ENCODE measurements at regions not wholly inside any gene's neighbourhood (a gene's known extent, or its start where the extent isn't known, plus 50 kb on each side); places are given as distances from the start of the nearest gene placed in this dataset.

DNA sequence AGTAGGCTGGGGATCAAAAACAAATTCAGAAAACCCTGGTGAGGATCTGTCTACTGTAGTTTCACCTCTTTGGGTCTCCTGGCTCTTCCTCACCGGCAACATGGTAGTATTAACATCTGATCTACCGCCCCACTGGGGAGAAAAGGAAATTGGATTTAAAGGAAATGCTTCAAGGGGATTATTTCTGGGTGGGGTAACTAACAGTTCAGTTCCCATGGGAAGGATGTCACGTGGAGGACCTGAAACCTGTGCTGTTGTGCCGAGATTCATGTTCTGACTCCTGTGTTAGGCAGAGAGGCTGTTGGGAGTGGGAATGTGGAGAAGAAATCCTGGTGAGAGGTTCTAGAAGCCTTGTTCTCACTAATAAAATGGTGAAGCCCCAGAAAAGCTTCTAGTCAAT is 254.4 kb downstream of the BCOR start:
- peaks cover 3% of the 10 kb centered on the region for H3K27me3 ChIP-seq (ENCODE audit: control insufficient read depth, extremely low read depth, insufficient read depth, low read length)
- H3K9me3 ChIP-seq (ENCODE audit: control insufficient read depth, low read depth, low read length), result no peaks in the 10 kb centered on the region
- no peak overlapping the region for H2AFZ ChIP-seq (ENCODE audit: control insufficient read depth, low read length)
- H3K27ac ChIP-seq (ENCODE audit: control insufficient read depth, insufficient read depth, low read length), result no peak overlapping the region
- H3K4me1 ChIP-seq (ENCODE audit: control insufficient read depth, extremely low read depth, insufficient read depth, low read length), result no peaks in the 10 kb centered on the region
- no peak overlapping the region for H3K9ac ChIP-seq (ENCODE audit: control insufficient read depth, extremely low read depth, insufficient read depth, low read length)
- no peaks in the 10 kb centered on the region for H3K36me3 ChIP-seq (ENCODE audit: control insufficient read depth in 2 of 2, extremely low read depth in 1 of 2, insufficient read depth in 2 of 2, low read length in 2 of 2)
- no peak overlapping the region for H3K4me3 ChIP-seq (ENCODE audit: control insufficient read depth in 2 of 3, extremely low read depth in 1 of 3, insufficient read depth in 2 of 3, low read depth in 1 of 3, low read length in 3 of 3)
- dilution Hi-C loops (cut with MboI; ENCODE audit: extremely low pct_ligation_motif_present, low sequenced_read_pairs), result no loop called here
- no peaks in the 10 kb centered on the region for H3K79me2 ChIP-seq (ENCODE audit: control insufficient read depth, insufficient read depth, low read length)
- no peaks in the 10 kb centered on the region for H3K9me1 ChIP-seq (ENCODE audit: control insufficient read depth, extremely low read depth, insufficient read depth, low read length)
- TF ChIP-seq, protein P1, sequence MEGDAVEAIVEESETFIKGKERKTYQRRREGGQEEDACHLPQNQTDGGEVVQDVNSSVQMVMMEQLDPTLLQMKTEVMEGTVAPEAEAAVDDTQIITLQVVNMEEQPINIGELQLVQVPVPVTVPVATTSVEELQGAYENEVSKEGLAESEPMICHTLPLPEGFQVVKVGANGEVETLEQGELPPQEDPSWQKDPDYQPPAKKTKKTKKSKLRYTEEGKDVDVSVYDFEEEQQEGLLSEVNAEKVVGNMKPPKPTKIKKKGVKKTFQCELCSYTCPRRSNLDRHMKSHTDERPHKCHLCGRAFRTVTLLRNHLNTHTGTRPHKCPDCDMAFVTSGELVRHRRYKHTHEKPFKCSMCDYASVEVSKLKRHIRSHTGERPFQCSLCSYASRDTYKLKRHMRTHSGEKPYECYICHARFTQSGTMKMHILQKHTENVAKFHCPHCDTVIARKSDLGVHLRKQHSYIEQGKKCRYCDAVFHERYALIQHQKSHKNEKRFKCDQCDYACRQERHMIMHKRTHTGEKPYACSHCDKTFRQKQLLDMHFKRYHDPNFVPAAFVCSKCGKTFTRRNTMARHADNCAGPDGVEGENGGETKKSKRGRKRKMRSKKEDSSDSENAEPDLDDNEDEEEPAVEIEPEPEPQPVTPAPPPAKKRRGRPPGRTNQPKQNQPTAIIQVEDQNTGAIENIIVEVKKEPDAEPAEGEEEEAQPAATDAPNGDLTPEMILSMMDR (optimal IDR thresholded peaks at IDR 0.05 in 1 of 3, IDR thresholded peaks at IDR 0.05 in 1 of 3, conservative IDR thresholded peaks at IDR 0.05 in 1 of 3; ENCODE audit: extremely low read depth in 1 of 3, insufficient read depth in 2 of 3, low read length in 3 of 3), result no peak
- TF ChIP-seq EZH2 (IDR thresholded peaks at IDR 0.05; ENCODE audit: low read length), result no peak
- no peaks in the 10 kb centered on the region for H4K20me1 ChIP-seq (ENCODE audit: control insufficient read depth, extremely low read depth, insufficient read depth, low read length)
- FAIRE-seq, result no peak
- no peak for DNase-seq (ENCODE audit: low read depth, low spot score)
- H3K4me2 ChIP-seq (ENCODE audit: control insufficient read depth, extremely low read depth, insufficient read depth, low read depth, low read length), result no peak overlapping the region

DNA sequence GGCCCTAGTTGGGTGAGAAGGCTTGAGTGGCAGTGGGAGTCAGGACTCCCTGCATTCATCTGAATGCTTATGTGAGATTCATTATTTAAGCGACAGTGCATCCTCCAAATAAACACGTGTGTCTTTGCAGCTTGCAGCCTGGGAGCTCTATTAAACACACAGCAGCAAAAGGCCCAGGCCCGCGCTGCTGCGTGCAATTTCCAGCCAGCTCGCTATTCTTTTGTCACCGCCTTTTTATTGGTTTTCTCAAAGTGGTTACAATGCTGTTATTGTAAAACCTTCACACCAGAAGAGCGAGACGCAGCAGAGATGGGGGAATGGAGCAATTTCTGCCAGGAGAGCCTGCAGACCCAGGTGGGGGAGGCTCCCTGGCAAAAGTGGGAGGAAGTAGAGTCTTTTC is 252.5 kb downstream of the BCOR start:
- Histone ChIP-seq H3K4me2 (ENCODE audit: control insufficient read depth, extremely low read depth, insufficient read depth, low read depth, low read length) (no peak overlapping the region), H4K20me1 (ENCODE audit: control insufficient read depth, extremely low read depth, insufficient read depth, low read length) (no peaks in the 10 kb centered on the region), H3K79me2 (ENCODE audit: control insufficient read depth, insufficient read depth, low read length) (no peaks in the 10 kb centered on the region), H3K27me3 (ENCODE audit: control insufficient read depth, extremely low read depth, insufficient read depth, low read length) (peaks cover 3% of the 10 kb centered on the region), H3K36me3 (ENCODE audit: control insufficient read depth in 2 of 2, extremely low read depth in 1 of 2, insufficient read depth in 2 of 2, low read length in 2 of 2) (no peaks in the 10 kb centered on the region), H2AFZ (ENCODE audit: control insufficient read depth, low read length) (no peak overlapping the region), H3K9me3 (ENCODE audit: control insufficient read depth, low read depth, low read length) (no peaks in the 10 kb centered on the region), H3K4me1 (ENCODE audit: control insufficient read depth, extremely low read depth, insufficient read depth, low read length) (no peaks in the 10 kb centered on the region), H3K27ac (ENCODE audit: control insufficient read depth, insufficient read depth, low read length) (no peak overlapping the region), H3K9me1 (ENCODE audit: control insufficient read depth, extremely low read depth, insufficient read depth, low read length) (no peaks in the 10 kb centered on the region), H3K4me3 (ENCODE audit: control insufficient read depth in 2 of 3, extremely low read depth in 1 of 3, insufficient read depth in 2 of 3, low read depth in 1 of 3, low read length in 3 of 3) (no peak overlapping the region), H3K9ac (ENCODE audit: control insufficient read depth, extremely low read depth, insufficient read depth, low read length) (no peak overlapping the region)
- no peak for DNase-seq (ENCODE audit: low read depth, low spot score)
- FAIRE-seq, result no peak
- dilution Hi-C loops (cut with MboI; ENCODE audit: extremely low pct_ligation_motif_present, low sequenced_read_pairs), result no loop called here
- TF ChIP-seq, protein P1 (optimal IDR thresholded peaks at IDR 0.05 in 1 of 3, IDR thresholded peaks at IDR 0.05 in 1 of 3, conservative IDR thresholded peaks at IDR 0.05 in 1 of 3; ENCODE audit: extremely low read depth in 1 of 3, insufficient read depth in 2 of 3, low read length in 3 of 3), result no peak
- TF ChIP-seq EZH2 (IDR thresholded peaks at IDR 0.05; ENCODE audit: low read length), result no peak

All from keratinocyte (primary cell).